IMR-90 (cell line): ENCODE measurements at regions not wholly inside any gene's neighbourhood (a gene's known extent, or its start where the extent isn't known, plus 50 kb on each side); places are given as distances from the start of the nearest gene placed in this dataset.

ENCODE experiments used
- ATAC-seq: fragments of 200-7000 bp; cut with Tn5 transposase; 2 replicates; pipeline ENCODE4 v1.9.1; 2020; ENCODE audit warnings: low read depth, mild to moderate bottlenecking, moderate library complexity
- BruUV-seq: library from RNA; stranded (reverse); fragments of 400-500 nt; replicated peaks from 2 replicates; lab custom pipeline; 2021; lab: Mats Ljungman, UMichigan
- CTCF ChIA-PET: fragments of 300-600 bp; formaldehyde crosslinking; extraction: SDS; loops from one replicate; lab custom pipeline; 2021; ENCODE audit warnings: antibody characterized with exemption; lab: Yijun Ruan, JAX
- POLR2A ChIA-PET: fragments of 300-600 bp; sonication (Branson Sonifier 250); formaldehyde crosslinking; loops from one replicate; lab custom pipeline; 2022; ENCODE audit warnings: antibody characterized with exemption; ENCODE audit not compliant: unreplicated experiment; lab: Charles Lee
- DNase-seq: peaks from one replicate; pipeline ENCODE4 v3.0.0; 2013
- H2AFZ ChIP-seq: replicated peaks from 2 replicates; pipeline ENCODE3; 2013; ENCODE audit warnings: low read length, mild to moderate bottlenecking; ENCODE audit not compliant: poor library complexity
- H2AK5ac ChIP-seq: 2 replicates; pipeline ENCODE4 v1.6.1; 2013; ENCODE audit warnings: low read depth, low read length, inconsistent platforms
- H2AK9ac ChIP-seq: replicated peaks from 2 replicates; pipeline ENCODE3; 2013; ENCODE audit warnings: mild to moderate bottlenecking, low read depth, low read length, moderate library complexity; ENCODE audit not compliant: poor library complexity
- H2BK120ac ChIP-seq: 2 replicates; pipeline ENCODE4 v1.6.1; 2013; ENCODE audit warnings: low read depth, low read length, inconsistent platforms
- H2BK15ac ChIP-seq: 3 replicates; pipeline ENCODE4 v1.6.1; 2013; ENCODE audit warnings: low read depth, low read length, inconsistent platforms
- H2BK20ac ChIP-seq: 2 replicates; pipeline ENCODE4 v1.6.1; 2013; ENCODE audit warnings: low read depth, mild to moderate bottlenecking, inconsistent platforms, low read length, moderate library complexity
- H2BK5ac ChIP-seq: 2 replicates; pipeline ENCODE4 v1.6.1; 2013; ENCODE audit warnings: mild to moderate bottlenecking, low read depth, low read length, inconsistent platforms; ENCODE audit not compliant: poor library complexity, severe bottlenecking
- H3K14ac ChIP-seq: replicated peaks from 2 replicates; pipeline ENCODE4 v1.6.1; 2013; ENCODE audit warnings: low read depth, low read length, inconsistent platforms
- H3K18ac ChIP-seq: 2 replicates; pipeline ENCODE4 v1.6.1; 2013; ENCODE audit warnings: low read depth, low read length, control low read depth
- H3K23ac ChIP-seq: 2 replicates; pipeline ENCODE4 v1.6.1; 2013; ENCODE audit warnings: low read depth, low read length, inconsistent platforms
- H3K27ac ChIP-seq: 2 replicates; pipeline ENCODE4 v1.5.1; 2013; ENCODE audit warnings: mild to moderate bottlenecking, control low read depth, low read length; ENCODE audit not compliant: insufficient read depth
- H3K27me3 ChIP-seq: 2 replicates; pipeline ENCODE4 v1.6.1; 2013; ENCODE audit warnings: low read length; ENCODE audit not compliant: control insufficient read depth, insufficient read depth
- H3K36me3 ChIP-seq: 2 replicates; pipeline ENCODE4 v1.6.1; 2013; ENCODE audit warnings: low read length, mixed read lengths; ENCODE audit not compliant: control insufficient read depth, insufficient read depth
- H3K4ac ChIP-seq: 2 replicates; pipeline ENCODE4 v1.6.1; 2013; ENCODE audit warnings: low read depth, low read length, inconsistent platforms
- H3K4me1 ChIP-seq: 2 replicates; pipeline ENCODE4 v1.6.1; 2013; ENCODE audit warnings: low read length, mixed read lengths; ENCODE audit not compliant: control insufficient read depth, insufficient read depth
- H3K4me2 ChIP-seq: 2 replicates; pipeline ENCODE4 v1.6.1; 2013; ENCODE audit warnings: low read depth, mild to moderate bottlenecking, control low read depth, low read length, moderate library complexity
- H3K4me3 ChIP-seq: 2 replicates; pipeline ENCODE4 v1.5.1; 2013; ENCODE audit warnings: low read depth, mild to moderate bottlenecking, control low read depth, low read length, moderate library complexity; ENCODE audit not compliant: insufficient read depth
- H3K56ac ChIP-seq: 2 replicates; pipeline ENCODE4 v1.6.1; 2013; ENCODE audit warnings: low read length, inconsistent platforms; ENCODE audit not compliant: insufficient read depth; ENCODE audit errors: extremely low read depth
- H3K79me1 ChIP-seq, 2 experiments: 2 replicates each; pipeline ENCODE4 v1.6.1; 2013; ENCODE audit warnings: low read length in 2 of 2, inconsistent platforms in 1 of 2, low read depth in 1 of 2
- H3K9ac ChIP-seq: 2 replicates; pipeline ENCODE4 v1.6.1; 2013; ENCODE audit warnings: low read depth, low read length, control low read depth
- H3K9me1 ChIP-seq: 2 replicates; pipeline ENCODE4 v1.6.1; 2013; ENCODE audit warnings: low read length, inconsistent platforms; ENCODE audit not compliant: insufficient read depth
- H3K9me3 ChIP-seq: 2 replicates; pipeline ENCODE4 v1.6.1; 2013; ENCODE audit warnings: low read length; ENCODE audit not compliant: control insufficient read depth, insufficient read depth
- H4K20me1 ChIP-seq: 2 replicates; pipeline ENCODE4 v1.6.1; 2013; ENCODE audit warnings: low read length, inconsistent platforms; ENCODE audit not compliant: insufficient read depth
- H4K5ac ChIP-seq: 2 replicates; pipeline ENCODE4 v1.6.1; 2013; ENCODE audit warnings: mild to moderate bottlenecking, low read depth, low read length, control low read depth
- H4K8ac ChIP-seq, 2 experiments: 2 replicates each; pipeline ENCODE4 v1.6.1; 2013; ENCODE audit warnings: low read depth in 2 of 2, low read length in 2 of 2, control low read depth in 1 of 2, inconsistent platforms in 1 of 2
- H4K91ac ChIP-seq: 2 replicates; pipeline ENCODE4 v1.6.1; 2013; ENCODE audit warnings: low read depth, low read length, inconsistent platforms; ENCODE audit not compliant: insufficient read depth
- BHLHE40 ChIP-seq: fragments of 150-350 bp; IDR thresholded peaks from 2 replicates; pipeline ENCODE4 v1.6.1; 2016; ENCODE audit warnings: mild to moderate bottlenecking, low read depth, low read length
- CEBPB ChIP-seq: IDR thresholded peaks from 2 replicates; pipeline ENCODE4 v1.6.1; 2012; ENCODE audit warnings: low read depth, low read length, improper control_type of control experiment
- FOS ChIP-seq: fragments of 150-350 bp; IDR thresholded peaks from 2 replicates; pipeline ENCODE4 v1.6.1; 2016; ENCODE audit warnings: low read depth, low read length
- MAFK ChIP-seq: IDR thresholded peaks from 2 replicates; pipeline ENCODE4 v1.6.1; 2012; ENCODE audit warnings: low read depth, low read length, improper control_type of control experiment
- SMC3 ChIP-seq: fragments of 150-350 bp; IDR thresholded peaks from 2 replicates; pipeline ENCODE4 v1.6.1; 2016; ENCODE audit warnings: low read depth, mild to moderate bottlenecking, antibody characterized with exemption, low read length, moderate library complexity
- WGBS, 2 experiments: methylation state at CpG; one replicate each; pipeline versions ENCODE4 v1.1.5 to v1.1.7; 2013; ENCODE audit warnings: missing lambda C conversion rate in 2 of 2; ENCODE audit not compliant: insufficient read length in 1 of 2; ENCODE audit errors: extremely low coverage in 2 of 2; 5-methylcytosine and 5-hydroxymethylcytosine counted together
- dilution Hi-C: fragments of 300-500 bp; cut with HindIII; formaldehyde crosslinking; loops from one replicate; pipeline ENCODE4 v1.14.3; 2018; ENCODE audit warnings: low sequenced_read_pairs; ENCODE audit not compliant: unreplicated experiment
- in situ Hi-C: fragments of 300-500 bp; cut with MboI; formaldehyde crosslinking; loops from 3 replicates; pipeline ENCODE4 v1.14.3; 2019; ENCODE audit warnings: low sequenced_read_pairs, inconsistent platforms, mixed read lengths
- intact Hi-C: fragments of 100-400 bp; cut with micrococcal nuclease; formaldehyde crosslinking; loops from 2 replicates; pipeline ENCODE4 v1.10.0; 2022

DNA sequence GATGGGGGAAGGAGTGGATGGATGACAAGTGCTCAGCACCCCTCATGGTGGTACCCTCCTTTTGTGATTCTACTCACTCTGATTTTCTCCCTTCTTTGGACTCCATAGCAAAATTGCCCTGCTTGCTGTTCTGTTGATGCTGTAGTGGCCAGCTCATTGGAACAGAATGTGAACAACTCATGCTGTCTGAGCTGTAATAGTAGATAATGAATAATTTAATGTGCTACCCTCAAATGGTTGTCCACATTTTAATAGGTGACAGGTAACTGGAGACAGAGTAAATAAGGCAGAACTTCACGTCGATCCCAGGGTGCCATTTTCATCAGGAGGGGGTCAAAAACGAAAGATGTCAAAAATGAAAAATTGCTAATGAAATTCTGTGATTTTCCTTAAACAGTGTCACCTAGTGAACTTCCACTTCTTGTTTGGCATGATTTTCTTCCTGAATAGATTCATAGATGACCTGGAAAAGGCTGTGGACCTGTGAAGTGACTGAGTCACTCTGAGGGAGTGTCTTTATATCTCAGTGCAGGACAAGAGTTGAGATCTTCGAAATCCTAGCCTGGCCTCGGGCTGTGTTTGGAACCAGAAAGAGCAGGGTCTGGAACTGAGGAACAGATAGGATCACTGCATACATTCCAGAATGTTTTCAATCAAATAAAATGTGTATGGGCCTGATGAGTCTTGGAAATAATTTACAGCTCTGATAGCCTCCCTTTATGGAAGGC lies 270.2 kb downstream of the PSAT1 start:
- Histone ChIP-seq H4K20me1 (no peaks in the 10 kb centered on the region), H2BK15ac (peak overlapping the region; percentile 72; the same call in 2 of the 3 replicates), H3K14ac (peak overlapping the region; percentile 78; the same call in 1 of the 2 replicates), H3K4me3 (no peak overlapping the region), H3K27ac (no peak overlapping the region), H3K18ac (peak overlapping the region; percentile 93; the same call in 1 of the 2 replicates), H3K27me3 (no peaks in the 10 kb centered on the region), H2BK20ac (peak overlapping the region; percentile 74), H3K4me1 (peaks cover 9% of the 10 kb centered on the region; the same call in 1 of the 2 replicates), H3K4me2 (no peak overlapping the region), H3K36me3 (no peaks in the 10 kb centered on the region), H3K4ac (peak overlapping the region; percentile 73), H4K8ac (peak overlapping the region; percentile 40 to 90; a peak in 3 of 4 replicates), H3K9me3 (no peaks in the 10 kb centered on the region), H2AFZ (peak overlapping the region; percentile 90), H3K9me1 (peaks cover 5% of the 10 kb centered on the region; the same call in 1 of the 2 replicates), H2AK5ac (peak overlapping the region; percentile 79; the same call in 1 of the 2 replicates), H4K5ac (peak overlapping the region; percentile 89), H2BK120ac (peak overlapping the region; percentile 87), H2BK5ac (peak overlapping the region; percentile 80), H3K9ac (peak overlapping the region; percentile 31; the same call in 1 of the 2 replicates), H3K56ac (peak overlapping the region; percentile 30; the same call in 1 of the 2 replicates), H2AK9ac (no peak overlapping the region), H3K79me1 (no peaks in the 10 kb centered on the region), H4K91ac (peak overlapping the region; percentile 71), H3K23ac (peak overlapping the region; percentile 47; the same call in 1 of the 2 replicates)
- TF ChIP-seq BHLHE40 = no peak
- TF ChIP-seq SMC3 = no peak
- TF ChIP-seq FOS = peak; percentile 48; the same call in 1 of the 2 replicates
- TF ChIP-seq MAFK = peak; percentile 54; the same call in 1 of the 2 replicates
- no peak for TF ChIP-seq CEBPB
- dilution Hi-C loops = no loop called here
- WGBS, 2 experiments = no CpG with 5 or more reads among the region's 5 CpGs
- CTCF ChIA-PET = no interaction called here
- peak; percentile 74 for DNase-seq
- ATAC-seq = peak; percentile 97
- POLR2A ChIA-PET = no interaction called here
- intact Hi-C loops = no loop called here
- in situ Hi-C loops = no loop called here
- no TSS peak for BruUV-seq
